GM19455 (cell line): ENCODE measurements at regions not wholly inside any gene's neighbourhood (a gene's known extent, or its start where the extent isn't known, plus 50 kb on each side); places are given as distances from the start of the nearest gene placed in this dataset.
"Not testable (repeated sequence)": the region's sequence is repeated elsewhere in the genome, so short reads cannot be mapped to it uniquely, and the experiment has no call there.

Experiments
- ATAC-seq: cut with Tn5 transposase; IDR thresholded peaks from one replicate; pipeline ENCODE4 v1.9.1; 2021; ENCODE audit not compliant: unreplicated experiment

- ATAC-seq = no peak
These were observed 134.5 kb upstream of the LYPLAL1 start for GRCh38 chr1:219039017-219039681.

DNA sequence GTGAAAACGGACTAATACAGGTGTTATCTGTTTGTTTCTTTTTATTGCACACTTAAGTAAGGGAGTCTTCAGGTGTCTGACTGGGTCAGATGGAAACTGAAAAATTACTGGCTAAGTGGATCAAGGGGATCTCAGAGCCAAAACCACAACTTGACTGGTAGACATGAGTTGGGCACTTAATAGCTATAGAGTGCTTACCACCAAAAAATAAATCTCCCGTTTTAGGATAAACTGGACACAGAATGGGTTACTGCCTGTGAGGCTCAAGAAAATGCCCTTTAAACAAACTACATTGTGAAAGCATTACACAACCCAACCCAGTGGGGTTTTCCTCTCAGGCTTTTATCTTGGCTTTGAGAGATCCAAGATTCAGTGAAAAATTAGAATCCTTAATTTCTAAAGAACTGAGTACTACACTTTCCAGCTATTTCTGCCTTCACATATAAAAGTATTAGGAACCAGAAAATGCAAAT lies 134.0 kb upstream of the LYPLAL1 start:
- ATAC-seq = no peak

- no peak for ATAC-seq
These were observed 133.4 kb upstream of the LYPLAL1 start for GRCh38 chr1:219040291-219040690.

DNA sequence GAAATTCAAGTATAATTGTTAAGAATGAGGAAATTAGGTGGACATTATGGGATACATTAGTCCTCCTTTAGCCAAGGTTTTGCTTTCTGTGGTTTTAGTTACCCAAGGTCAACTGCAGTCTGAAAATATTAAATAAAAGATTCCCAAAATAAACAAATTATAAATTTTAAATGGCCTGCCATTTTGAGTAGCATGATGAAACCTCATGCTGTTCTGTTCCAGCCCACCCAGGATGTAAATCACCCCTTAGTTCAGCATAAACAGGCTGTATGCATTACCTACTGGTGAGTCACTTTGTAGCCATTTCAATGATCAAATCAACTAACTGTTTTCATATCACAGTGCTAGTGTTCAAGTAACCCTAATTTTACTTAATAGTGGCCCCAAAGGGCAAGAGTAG lies 132.5 kb upstream of the LYPLAL1 start:
- no peak for ATAC-seq

DNA sequence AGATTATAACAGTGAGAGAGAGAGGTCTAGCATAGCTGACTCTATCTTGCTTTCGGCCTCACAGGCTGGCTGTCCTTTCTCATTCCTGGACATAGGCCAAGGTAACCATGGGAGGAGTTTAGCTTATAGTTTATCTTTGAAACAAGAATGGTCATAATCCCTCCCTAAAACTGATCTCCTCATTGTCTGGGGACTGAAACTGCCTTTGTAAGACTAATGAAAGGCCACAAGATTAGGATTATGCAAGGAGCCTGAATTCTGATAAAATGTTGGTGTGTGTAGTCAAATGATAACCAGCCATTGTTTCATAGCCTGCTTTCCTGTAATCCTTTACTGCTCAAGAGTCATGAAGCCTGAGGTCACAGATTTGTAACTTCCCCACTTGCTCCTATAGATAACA lies 131.9 kb upstream of the LYPLAL1 start:
- ATAC-seq = no peak

- no peak for ATAC-seq
These were observed 130.9 kb upstream of the LYPLAL1 start for GRCh38 chr1:219042769-219043168.

GRCh38 chr1:219045246-219045645 lies 128.4 kb upstream of the LYPLAL1 start:
- ATAC-seq = no peak

- ATAC-seq = no peak
These were observed 124.2 kb upstream of the LYPLAL1 start for GRCh38 chr1:219049501-219049900.

DNA sequence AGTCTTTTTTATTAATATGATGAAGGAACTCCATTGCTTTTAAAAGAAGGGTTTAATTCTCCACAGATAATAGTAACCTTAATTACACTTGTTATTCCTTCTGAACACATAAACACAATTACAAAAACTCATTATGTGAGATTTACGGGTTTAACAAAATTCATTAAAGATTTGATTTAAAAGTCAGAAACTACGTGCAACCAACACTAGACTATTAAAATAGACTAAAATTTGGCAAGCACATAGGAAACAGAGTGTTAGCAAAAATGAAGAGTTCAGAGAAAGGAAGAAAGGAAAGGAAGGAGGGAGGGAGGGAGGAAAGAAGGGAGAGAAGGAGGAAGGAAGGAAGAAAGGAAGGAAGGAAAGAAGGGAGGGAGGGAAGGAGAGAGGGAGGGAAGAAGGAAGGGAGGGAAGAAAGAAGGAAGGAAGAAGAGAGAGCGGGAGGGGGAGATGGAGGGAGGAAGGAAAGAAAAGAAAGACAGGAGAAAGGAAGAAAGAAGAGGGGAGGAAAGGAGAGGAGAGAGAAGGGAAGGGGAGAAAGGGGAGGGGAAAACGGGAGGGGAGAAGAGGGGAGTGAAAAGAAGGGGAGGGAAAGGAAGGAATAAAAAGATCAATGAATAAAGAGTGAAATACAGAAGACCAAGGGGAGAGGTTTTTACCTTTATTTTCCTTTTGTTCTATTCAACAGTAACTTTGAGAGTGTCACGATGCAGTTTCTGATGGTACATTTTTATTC lies 123.4 kb upstream of the LYPLAL1 start:
- ATAC-seq = no peak

- ATAC-seq = no peak
These were observed 122.9 kb upstream of the LYPLAL1 start for GRCh38 chr1:219050822-219051125.

DNA sequence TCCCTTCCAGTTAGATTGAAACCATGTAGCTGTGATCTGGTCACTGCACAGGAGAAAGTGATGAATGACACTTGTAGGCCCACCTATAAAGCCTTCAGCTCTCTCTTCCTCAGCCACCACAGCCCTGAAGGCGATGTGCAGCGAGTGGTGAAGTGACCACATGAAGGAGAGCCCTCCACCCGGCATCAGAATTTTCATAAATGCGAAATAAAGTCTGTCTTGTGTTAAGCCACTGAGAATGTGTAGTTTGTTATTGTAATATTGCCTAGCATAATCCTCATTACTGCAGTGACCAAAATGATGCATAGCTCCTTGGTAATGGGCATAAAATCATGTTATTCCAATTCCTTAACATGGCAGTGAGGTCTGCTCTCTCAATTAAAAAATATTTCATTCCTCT lies 122.1 kb upstream of the LYPLAL1 start:
- ATAC-seq = no peak

GRCh38 chr1:219058891-219059820 lies 114.5 kb upstream of the LYPLAL1 start:
- ATAC-seq = no peak

DNA sequence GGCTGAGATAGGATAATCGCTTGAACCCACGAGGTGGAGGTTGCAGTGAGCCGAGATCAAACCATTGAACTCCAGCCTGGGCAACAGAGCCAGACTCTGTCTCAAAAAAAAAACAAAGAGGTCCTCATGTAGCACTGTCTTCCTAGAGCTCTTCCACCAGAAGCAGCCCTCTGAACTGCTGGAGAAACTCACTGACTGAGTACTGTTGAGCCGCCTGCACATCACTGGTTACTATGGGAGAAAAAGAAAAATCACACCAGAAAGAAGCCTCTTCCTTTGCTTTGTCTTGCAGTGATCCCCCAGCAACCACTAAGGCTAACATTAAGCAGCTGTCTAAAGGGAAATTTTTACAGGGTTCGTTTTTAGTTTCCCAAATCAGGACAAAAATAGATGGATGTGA lies 112.9 kb upstream of the LYPLAL1 start:
- no peak for ATAC-seq

DNA sequence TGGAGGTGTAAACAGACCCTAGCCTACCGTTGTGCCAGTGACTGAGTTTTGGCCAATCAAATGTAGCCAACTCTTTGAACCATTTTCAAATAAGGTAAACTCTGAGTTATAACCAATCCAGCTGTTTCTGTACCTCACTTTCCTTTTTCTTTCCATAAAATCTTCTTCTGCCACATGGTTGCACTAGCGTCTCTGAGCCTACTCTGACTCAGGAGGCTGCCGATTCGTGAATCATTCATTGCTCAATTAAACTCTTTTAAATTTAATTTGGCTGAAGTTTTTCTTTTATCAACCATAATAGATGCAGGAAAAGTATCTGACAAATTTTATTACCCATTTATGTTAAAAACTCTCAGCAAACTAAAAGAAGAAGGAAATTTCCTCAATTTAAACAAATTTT lies 111.5 kb upstream of the LYPLAL1 start:
- ATAC-seq = no peak

- no peak for ATAC-seq
These were observed 107.6 kb upstream of the LYPLAL1 start for GRCh38 chr1:219066098-219066497.

- ATAC-seq = no peak
These were observed 106.9 kb upstream of the LYPLAL1 start for GRCh38 chr1:219066631-219067349.

GRCh38 chr1:219067350-219067712 lies 106.3 kb upstream of the LYPLAL1 start:
- no peak for ATAC-seq

- ATAC-seq = not testable (repeated sequence)
These were observed 103.3 kb upstream of the LYPLAL1 start for GRCh38 chr1:219070395-219070794.

GRCh38 chr1:219071209-219071608 lies 102.5 kb upstream of the LYPLAL1 start:
- ATAC-seq = no peak

DNA sequence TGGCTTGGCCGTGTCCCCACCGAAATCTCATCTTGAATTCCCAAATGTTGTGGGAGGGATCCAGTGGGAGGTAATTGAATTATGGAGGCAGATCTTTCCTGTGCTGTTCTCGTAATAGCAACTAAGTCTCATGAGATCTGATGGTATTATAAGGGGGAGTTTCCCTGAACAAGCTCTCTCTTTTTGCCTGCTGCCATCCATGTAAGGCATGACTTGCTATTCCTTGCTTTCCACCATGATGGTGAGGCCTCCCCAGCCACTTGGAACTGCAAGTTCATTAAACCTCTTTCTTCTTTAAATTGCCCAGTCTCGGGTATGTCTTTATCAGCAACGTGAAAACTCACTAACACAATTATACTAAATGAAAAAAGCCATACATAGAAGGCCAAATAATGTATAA lies 101.3 kb upstream of the LYPLAL1 start:
- ATAC-seq = no peak

GRCh38 chr1:219074084-219074728 lies 99.5 kb upstream of the LYPLAL1 start:
- no peak for ATAC-seq
